HUES64 (cell line): ENCODE measurements at regions not wholly inside any gene's neighbourhood (a gene's known extent, or its start where the extent isn't known, plus 50 kb on each side); places are given as distances from the start of the nearest gene placed in this dataset.
"Not testable (repeated sequence)": the region's sequence is repeated elsewhere in the genome, so short reads cannot be mapped to it uniquely, and the experiment has no call there.

Source experiments
- H3K27ac ChIP-seq: 2 replicates; pipeline ENCODE4 v1.7.0; 2013; ENCODE audit warnings: low read depth, low read length, inconsistent platforms
- H3K27me3 ChIP-seq: 2 replicates; pipeline ENCODE4 v1.6.1; 2013; ENCODE audit warnings: mild to moderate bottlenecking, low read length; ENCODE audit not compliant: insufficient read depth
- H3K36me3 ChIP-seq: 2 replicates; pipeline ENCODE4 v1.6.1; 2013; ENCODE audit warnings: mild to moderate bottlenecking, low read length; ENCODE audit not compliant: insufficient read depth
- H3K4me1 ChIP-seq: 2 replicates; pipeline ENCODE4 v1.6.1; 2013; ENCODE audit warnings: mild to moderate bottlenecking, low read length, moderate library complexity; ENCODE audit not compliant: insufficient read depth
- H3K4me3 ChIP-seq: 2 replicates; pipeline ENCODE4 v1.5.1; 2013; ENCODE audit warnings: mild to moderate bottlenecking, low read length, moderate library complexity
- H3K9ac ChIP-seq: 2 replicates; pipeline ENCODE4 v1.6.1; 2013; ENCODE audit warnings: mild to moderate bottlenecking, low read depth, low read length
- H3K9me3 ChIP-seq: 2 replicates; pipeline ENCODE4 v1.6.1; 2013; ENCODE audit warnings: low read depth, low read length; ENCODE audit not compliant: insufficient read depth
- WGBS: fragments of 150-250, 120-280 bp; methylation state at CpG from one replicate; pipeline ENCODE4 v1.1.7; 2013; ENCODE audit warnings: missing lambda C conversion rate; 5-methylcytosine and 5-hydroxymethylcytosine counted together

DNA sequence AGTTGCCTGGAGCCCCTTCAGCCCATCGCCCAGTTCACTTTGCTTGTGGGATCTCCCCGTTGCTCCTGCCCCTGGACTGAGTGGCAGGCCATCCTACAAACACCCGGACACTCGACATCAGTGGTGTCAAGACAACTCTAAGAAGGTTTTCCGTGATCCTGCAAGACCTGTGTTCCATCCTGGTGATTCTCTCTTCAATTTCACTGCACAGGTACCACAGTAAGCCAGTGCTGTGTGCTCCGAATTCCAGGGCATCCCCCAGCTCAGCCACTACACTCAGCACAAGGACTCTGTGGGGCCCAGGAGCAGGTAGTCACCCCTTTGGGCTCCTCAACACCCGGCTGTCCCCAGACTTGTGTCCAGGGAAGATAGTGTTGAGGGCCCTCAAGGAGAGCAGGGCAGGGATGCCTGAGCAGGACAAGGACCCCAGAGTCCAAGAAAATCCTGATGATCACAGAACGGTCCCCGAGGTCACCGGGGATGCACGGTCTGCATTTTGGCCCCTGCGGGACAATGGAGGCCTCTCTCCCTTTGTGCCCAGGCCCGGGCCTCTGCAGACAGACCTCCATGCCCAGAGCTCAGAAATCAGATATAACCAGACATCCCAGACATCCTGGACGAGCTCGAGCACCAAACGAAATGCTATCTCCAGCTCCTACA is 146.9 kb upstream of the C1QTNF3 start:
- WGBS, result 95% methylated on average over 16 of the region's 16 CpGs

DNA sequence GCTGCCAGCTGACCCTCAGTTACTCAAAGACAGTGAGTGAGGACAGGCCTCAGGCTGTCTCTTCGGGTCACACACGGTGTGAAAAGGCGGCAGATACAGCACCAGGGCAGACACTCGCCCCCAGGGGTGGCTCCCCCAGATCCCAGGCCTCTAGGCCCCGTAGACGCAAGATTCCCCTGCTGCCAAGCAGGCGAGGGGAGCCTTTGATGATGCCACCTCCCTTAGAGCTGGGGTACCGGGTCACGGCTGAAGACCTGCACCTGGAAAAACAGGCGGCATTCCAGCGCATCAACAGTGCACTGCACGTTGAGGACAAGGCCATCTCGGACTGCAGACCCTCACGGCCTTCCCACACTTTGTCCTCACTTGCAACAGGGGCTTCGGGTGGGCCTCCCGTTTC is 147.5 kb upstream of the C1QTNF3 start:
- not testable (repeated sequence) for H3K4me3 ChIP-seq

More for the DNA sequence above, 146.9 kb upstream of the C1QTNF3 start:
- not testable (repeated sequence) for H3K27ac ChIP-seq, H3K4me1 ChIP-seq, H3K27me3 ChIP-seq, H3K9ac ChIP-seq, H3K4me3 ChIP-seq, H3K9me3 ChIP-seq
- peaks cover 14% of the 10 kb centered on the region for H3K36me3 ChIP-seq

DNA sequence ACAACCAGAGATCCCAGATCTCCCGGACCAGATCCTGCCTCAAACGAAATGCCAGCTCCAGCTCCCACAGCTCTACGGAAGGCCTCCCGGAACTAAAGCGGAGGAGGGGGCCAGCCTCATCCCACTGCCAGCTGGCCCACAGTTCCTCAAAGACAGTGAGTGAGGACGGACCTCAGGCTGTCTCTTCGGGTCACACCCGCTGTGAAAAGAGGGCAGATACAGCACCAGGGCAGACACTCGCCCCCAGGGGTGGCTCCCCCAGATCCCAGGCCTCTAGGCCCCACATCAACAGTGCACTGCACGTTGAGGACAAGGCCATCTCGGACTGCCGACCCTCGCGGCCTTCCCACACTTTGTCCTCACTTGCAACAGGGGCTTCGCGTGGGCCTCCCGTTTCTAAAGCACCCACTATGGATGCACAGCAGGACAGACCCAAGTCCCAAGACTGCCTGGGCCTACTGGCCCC is 148.3 kb upstream of the C1QTNF3 start:
- not testable (repeated sequence) for H3K27me3 ChIP-seq, H3K27ac ChIP-seq, H3K4me1 ChIP-seq, H3K9ac ChIP-seq, H3K4me3 ChIP-seq, H3K9me3 ChIP-seq
- 94% methylated on average over 17 of the region's 17 CpGs for WGBS
- peaks cover 16% of the 10 kb centered on the region for H3K36me3 ChIP-seq

More for the DNA sequence above, 147.5 kb upstream of the C1QTNF3 start:
- not testable (repeated sequence) for H3K9me3 ChIP-seq, H3K27me3 ChIP-seq, H3K27ac ChIP-seq, H3K9ac ChIP-seq, H3K4me1 ChIP-seq
- 97% methylated on average over 14 of the region's 16 CpGs for whole genome bisulfite sequencing
- peaks cover 16% of the 10 kb centered on the region for H3K36me3 ChIP-seq

DNA sequence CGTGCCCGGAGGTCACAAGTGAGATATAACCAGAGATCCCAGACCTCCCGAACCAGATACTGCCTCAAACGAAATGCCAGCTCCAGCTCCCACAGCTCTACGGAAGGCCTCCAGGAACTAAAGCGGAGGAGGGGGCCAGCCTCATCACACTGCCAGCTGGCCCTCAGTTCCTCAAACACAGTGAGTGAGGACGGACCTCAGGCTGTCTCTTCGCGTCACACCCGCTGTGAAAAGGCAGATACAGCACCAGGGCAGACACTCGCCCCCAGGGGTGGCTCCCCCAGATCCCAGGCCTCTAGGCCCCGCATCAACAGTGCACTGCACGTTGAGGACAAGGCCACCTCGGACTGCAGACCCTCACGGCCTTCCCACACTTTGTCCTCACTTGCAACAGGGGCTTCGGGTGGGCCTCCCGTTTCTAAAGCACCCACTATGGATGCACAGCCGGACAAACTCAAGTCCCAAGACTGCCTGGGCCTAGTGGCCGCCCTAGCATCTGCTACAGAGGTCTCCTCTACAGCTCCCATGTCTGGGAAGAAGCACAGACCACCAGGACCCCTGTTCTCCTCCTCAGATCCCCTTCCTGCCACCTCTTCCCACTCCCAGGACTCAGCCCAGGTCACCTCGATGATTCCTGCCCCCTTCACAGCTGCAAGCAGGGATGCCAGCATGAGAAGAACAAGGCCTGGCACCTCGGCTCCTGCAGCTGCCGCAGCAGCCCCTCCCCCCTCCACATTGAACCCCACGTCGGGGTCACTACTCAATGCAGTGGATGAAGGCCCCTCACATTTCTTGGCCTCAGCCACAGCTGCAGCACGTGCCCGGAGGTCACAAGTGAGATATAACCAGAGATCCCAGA is 149.3 kb upstream of the C1QTNF3 start:
- not testable (repeated sequence) for H3K9ac ChIP-seq, H3K27ac ChIP-seq, H3K9me3 ChIP-seq, H3K4me1 ChIP-seq, H3K27me3 ChIP-seq, H3K4me3 ChIP-seq
- 92% methylated on average over 26 of the region's 26 CpGs for WGBS
- peaks cover 19% of the 10 kb centered on the region for H3K36me3 ChIP-seq

DNA sequence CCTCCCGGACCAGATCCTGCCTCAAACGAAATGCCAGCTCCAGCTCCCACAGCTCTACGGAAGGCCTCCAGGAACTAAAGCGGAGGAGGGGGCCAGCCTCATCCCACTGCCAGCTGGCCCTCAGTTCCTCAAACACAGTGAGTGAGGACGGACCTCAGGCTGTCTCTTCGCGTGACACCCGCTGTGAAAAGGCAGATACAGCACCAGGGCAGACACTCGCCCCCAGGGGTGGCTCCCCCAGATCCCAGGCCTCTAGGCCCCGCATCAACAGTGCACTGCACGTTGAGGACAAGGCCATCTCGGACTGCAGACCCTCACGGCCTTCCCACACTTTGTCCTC is 149.9 kb upstream of the C1QTNF3 start:
- not testable (repeated sequence) for H3K4me3 ChIP-seq, H3K27ac ChIP-seq
- WGBS, result 92% methylated on average over 10 of the region's 13 CpGs

DNA sequence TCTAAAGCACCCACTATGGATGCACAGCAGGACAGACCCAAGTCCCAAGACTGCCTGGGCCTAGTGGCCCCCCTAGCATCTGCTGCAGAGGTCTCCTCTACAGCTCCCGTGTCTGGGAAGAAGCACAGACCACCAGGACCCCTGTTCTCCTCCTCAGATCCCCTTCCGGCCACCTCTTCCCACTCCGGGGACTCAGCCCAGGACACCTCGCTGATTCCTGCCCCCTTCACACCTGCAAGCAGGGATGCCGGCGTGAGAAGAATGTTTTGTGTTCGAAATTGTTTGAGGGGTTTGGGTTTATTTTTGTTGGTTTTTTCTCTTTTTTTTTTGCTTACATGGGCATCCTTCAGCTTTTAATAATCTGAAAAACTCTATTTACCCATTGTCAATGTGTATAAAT is 150.3 kb upstream of the C1QTNF3 start:
- 94% methylated on average over 4 of the region's 7 CpGs for WGBS
- H3K9ac ChIP-seq, H3K27ac ChIP-seq, H3K9me3 ChIP-seq, H3K4me1 ChIP-seq, H3K4me3 ChIP-seq, H3K27me3 ChIP-seq: not testable (repeated sequence)
- H3K36me3 ChIP-seq, result peaks cover 19% of the 10 kb centered on the region

More for the DNA sequence above, 149.9 kb upstream of the C1QTNF3 start:
- not testable (repeated sequence) for H3K4me1 ChIP-seq, H3K9ac ChIP-seq, H3K27me3 ChIP-seq, H3K9me3 ChIP-seq
- H3K36me3 ChIP-seq, result peaks cover 19% of the 10 kb centered on the region

DNA sequence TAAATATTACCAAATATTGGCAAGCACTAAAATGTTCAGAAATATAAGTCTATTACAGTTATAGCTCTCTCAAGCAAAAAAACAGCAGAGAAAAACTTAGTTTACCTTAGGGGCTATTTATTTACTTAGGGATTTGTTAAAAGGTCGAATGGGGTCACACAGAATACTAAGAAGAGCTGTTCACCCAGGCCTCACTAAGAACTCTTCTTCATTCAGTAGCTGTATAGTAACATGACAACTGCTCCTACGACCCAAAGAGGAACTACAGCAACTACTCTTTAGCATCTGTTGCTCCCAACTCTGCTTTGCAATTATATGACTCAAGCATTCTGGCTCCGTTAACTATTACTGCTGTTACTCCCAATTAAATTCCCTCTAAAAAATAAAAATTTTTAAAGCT is 150.8 kb upstream of the C1QTNF3 start:
- H3K4me1 ChIP-seq, H3K9me3 ChIP-seq, H3K27me3 ChIP-seq, H3K4me3 ChIP-seq, H3K9ac ChIP-seq, H3K27ac ChIP-seq: not testable (repeated sequence)
- WGBS, result 84% methylated on average over 2 of the region's 3 CpGs
- peaks cover 19% of the 10 kb centered on the region for H3K36me3 ChIP-seq

DNA sequence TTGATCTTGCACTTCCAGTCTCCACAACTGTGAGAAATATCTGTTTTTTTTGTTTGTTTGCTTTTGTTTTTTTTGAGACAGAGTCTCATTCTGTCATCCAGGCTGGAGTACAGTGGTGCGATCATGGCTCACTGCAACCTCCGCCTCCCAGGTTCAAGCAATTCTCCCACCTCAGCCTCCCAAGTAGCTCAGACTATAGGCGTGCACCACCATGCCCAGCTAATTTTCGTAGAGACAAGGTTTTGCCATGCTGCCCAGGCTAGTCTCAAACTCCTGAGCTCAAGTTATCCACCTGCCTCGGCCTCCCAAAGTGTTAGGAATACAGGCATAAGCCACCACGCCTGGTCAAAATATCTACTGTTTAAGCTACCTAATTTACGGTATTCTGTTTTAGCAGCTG is 153.1 kb upstream of the C1QTNF3 start:
- peaks cover 13% of the 10 kb centered on the region for H3K36me3 ChIP-seq
- not testable (repeated sequence) for H3K9me3 ChIP-seq, H3K27ac ChIP-seq, H3K27me3 ChIP-seq, H3K4me3 ChIP-seq, H3K4me1 ChIP-seq, H3K9ac ChIP-seq
- WGBS, result 96% methylated on average over 7 of the region's 7 CpGs

DNA sequence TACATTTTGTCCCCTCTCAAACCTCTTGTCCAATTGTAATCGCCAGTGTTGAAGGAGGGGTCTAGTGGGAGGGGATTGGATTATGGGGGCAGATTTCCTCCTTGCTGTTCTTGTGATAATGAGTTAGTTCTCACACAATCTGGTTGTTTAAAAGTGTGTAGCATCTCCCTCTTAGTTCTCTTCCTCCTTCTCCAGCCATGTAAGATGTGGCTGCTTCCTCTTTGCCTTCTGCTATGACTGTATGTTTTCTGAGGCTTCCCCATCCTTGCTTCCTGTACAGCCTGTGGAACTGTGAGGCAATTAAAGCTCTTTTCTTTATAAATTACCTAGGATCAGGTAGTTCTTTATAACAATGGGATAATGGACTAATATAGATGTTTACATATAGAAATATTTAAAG is 162.3 kb upstream of the C1QTNF3 start:
- not testable (repeated sequence) for H3K4me1 ChIP-seq, H3K9me3 ChIP-seq, H3K27me3 ChIP-seq, H3K4me3 ChIP-seq, H3K27ac ChIP-seq, H3K36me3 ChIP-seq, H3K9ac ChIP-seq
- no CpG with 5 or more reads among the region's 1 CpG for WGBS

DNA sequence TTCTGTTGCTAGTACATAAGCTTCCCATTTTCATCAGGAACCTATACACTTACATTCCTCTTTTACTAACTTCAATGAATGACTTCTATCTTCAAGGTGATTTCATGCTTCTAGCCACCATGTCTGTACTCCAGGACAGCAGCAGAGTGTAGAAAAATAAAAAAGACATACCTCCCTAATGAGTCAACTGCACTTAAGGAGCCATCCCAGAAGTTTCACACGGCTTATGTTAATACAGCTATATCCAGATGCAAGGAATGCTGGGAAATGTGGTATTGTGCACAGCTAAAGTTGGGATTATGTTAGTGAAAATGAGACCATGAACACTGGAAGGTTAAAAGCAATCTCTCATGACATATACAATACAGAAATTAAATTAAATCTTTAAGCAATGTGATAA is 174.4 kb upstream of the C1QTNF3 start:
- 93% methylated on average over 1 of the region's 1 CpG for WGBS
- not testable (repeated sequence) for H3K4me3 ChIP-seq

DNA sequence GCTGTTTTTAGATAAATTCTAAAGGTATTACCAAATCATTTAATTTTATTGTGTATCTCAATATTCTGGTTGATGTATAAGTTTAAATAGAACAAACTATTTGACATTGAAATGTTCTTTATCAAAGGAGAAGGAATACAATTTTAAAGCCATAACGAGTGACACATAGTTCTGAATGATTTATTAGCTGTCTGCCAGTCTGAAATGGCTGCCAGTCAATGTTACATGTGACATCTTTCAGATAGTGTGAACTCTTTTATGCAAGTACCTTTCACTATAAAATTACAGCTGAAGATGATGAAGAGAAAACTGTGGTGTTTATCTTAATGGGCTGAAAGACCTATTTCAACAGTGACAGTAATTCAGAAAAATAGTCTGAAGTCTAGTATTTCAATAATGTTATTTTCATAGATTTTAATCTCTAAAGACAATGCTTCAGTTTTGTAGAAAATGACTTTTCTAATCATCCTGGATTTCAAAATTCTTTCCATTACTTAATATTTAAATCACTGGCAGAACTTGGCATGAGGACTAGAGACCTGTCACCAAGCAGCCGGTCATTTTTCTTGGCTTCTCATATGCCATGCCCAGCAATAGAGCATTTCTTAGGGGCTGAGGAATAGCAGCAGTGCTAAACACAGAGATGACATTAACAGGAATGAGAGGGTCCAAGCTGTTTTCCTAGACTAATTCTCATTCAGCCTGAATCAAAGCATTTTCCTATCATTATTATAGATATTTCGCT is 178.5 kb upstream of the C1QTNF3 start:
- H3K9ac ChIP-seq, H3K27ac ChIP-seq, H3K9me3 ChIP-seq, H3K4me3 ChIP-seq, H3K4me1 ChIP-seq, H3K27me3 ChIP-seq: not testable (repeated sequence)
- WGBS, result 70% methylated on average over 2 of the region's 3 CpGs
- peaks cover 10% of the 10 kb centered on the region for H3K36me3 ChIP-seq

More for the DNA sequence above, 174.4 kb upstream of the C1QTNF3 start:
- not testable (repeated sequence) for H3K27ac ChIP-seq, H3K4me1 ChIP-seq, H3K9me3 ChIP-seq, H3K9ac ChIP-seq, H3K27me3 ChIP-seq
- peaks cover 12% of the 10 kb centered on the region for H3K36me3 ChIP-seq
